ENCODE measurements at regions not wholly inside any gene's neighbourhood (a gene's known extent, or its start where the extent isn't known, plus 50 kb on each side); places are given as distances from the start of the nearest gene placed in this dataset.

DNA sequence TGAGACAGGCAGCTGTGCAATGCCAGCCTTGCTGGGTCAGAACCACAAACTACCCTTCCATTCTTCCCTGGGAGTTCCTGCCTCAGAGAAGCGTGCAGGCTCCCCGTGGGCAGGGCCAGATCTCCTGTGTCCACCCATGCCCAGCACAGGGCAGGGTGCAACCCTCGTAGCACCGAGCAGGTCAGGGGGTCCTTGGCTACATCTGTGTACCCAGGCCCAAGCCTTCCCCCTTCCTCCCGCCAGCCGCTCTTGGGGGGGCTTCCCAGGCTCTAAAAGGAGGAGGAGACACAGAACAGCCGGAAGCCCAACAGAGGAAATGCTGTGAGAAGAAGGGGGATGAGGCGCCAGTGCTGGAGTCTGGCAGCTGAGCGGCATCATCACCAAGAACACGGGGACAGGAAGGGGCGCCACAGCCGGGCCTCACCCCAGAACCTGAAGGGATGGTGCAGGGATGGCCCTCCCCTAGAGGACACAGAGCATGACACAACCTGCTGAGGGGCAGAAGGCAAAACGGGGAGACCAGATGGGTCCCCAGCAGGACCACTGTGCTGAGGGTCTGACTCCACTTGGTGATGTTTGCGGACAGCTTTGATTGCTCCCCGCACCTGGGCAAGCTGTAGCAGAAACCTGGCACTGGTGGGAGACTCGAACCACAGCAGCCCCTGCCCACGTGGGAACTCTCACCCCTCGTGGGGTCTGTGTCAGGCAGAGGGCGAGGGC is 233.2 kb downstream of the NPHP4 start:
- Mint-ChIP-seq H3K9me3 (peaks cover 33% of the 10 kb centered on the region), H3K36me3 (peaks cover 20% of the 10 kb centered on the region), H3K27ac (no peak overlapping the region), H3K4me3 (no peak overlapping the region), H3K27me3 (ENCODE audit: low read depth) (peaks cover 6% of the 10 kb centered on the region; the same call in 1 of the 2 replicates), H3K4me1 (peaks cover 10% of the 10 kb centered on the region)
- DNase-seq (ENCODE audit: low spot score) (no peak), ATAC-seq (no peak)
- POLR2A ChIA-PET: no interaction called here
- CTCF ChIA-PET: interaction anchor here (0.8 kb wide), 1 partner anchor 72 kb away, joined by 3 read pairs; no protein-coding TSS in a partner anchor
- TF ChIP-seq, protein P1, sequence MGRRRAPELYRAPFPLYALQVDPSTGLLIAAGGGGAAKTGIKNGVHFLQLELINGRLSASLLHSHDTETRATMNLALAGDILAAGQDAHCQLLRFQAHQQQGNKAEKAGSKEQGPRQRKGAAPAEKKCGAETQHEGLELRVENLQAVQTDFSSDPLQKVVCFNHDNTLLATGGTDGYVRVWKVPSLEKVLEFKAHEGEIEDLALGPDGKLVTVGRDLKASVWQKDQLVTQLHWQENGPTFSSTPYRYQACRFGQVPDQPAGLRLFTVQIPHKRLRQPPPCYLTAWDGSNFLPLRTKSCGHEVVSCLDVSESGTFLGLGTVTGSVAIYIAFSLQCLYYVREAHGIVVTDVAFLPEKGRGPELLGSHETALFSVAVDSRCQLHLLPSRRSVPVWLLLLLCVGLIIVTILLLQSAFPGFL (CRISPR knock-in tag; IDR thresholded peaks at IDR 0.05; ENCODE audit: borderline replicate concordance): no peak
- no peak for TF ChIP-seq ZNF317 (CRISPR knock-in tag; IDR thresholded peaks at IDR 0.05; ENCODE audit: borderline replicate concordance, low read depth)
- no peak for TF ChIP-seq ETV6 (CRISPR knock-in tag; IDR thresholded peaks at IDR 0.05)
- TF ChIP-seq NFE2L1 (CRISPR knock-in tag; IDR thresholded peaks at IDR 0.05): no peak
- TF ChIP-seq, protein P2, sequence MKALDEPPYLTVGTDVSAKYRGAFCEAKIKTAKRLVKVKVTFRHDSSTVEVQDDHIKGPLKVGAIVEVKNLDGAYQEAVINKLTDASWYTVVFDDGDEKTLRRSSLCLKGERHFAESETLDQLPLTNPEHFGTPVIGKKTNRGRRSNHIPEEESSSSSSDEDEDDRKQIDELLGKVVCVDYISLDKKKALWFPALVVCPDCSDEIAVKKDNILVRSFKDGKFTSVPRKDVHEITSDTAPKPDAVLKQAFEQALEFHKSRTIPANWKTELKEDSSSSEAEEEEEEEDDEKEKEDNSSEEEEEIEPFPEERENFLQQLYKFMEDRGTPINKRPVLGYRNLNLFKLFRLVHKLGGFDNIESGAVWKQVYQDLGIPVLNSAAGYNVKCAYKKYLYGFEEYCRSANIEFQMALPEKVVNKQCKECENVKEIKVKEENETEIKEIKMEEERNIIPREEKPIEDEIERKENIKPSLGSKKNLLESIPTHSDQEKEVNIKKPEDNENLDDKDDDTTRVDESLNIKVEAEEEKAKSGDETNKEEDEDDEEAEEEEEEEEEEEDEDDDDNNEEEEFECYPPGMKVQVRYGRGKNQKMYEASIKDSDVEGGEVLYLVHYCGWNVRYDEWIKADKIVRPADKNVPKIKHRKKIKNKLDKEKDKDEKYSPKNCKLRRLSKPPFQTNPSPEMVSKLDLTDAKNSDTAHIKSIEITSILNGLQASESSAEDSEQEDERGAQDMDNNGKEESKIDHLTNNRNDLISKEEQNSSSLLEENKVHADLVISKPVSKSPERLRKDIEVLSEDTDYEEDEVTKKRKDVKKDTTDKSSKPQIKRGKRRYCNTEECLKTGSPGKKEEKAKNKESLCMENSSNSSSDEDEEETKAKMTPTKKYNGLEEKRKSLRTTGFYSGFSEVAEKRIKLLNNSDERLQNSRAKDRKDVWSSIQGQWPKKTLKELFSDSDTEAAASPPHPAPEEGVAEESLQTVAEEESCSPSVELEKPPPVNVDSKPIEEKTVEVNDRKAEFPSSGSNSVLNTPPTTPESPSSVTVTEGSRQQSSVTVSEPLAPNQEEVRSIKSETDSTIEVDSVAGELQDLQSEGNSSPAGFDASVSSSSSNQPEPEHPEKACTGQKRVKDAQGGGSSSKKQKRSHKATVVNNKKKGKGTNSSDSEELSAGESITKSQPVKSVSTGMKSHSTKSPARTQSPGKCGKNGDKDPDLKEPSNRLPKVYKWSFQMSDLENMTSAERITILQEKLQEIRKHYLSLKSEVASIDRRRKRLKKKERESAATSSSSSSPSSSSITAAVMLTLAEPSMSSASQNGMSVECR (CRISPR knock-in tag; IDR thresholded peaks at IDR 0.05; ENCODE audit: borderline replicate concordance): no peak
- TF ChIP-seq, protein P3, sequence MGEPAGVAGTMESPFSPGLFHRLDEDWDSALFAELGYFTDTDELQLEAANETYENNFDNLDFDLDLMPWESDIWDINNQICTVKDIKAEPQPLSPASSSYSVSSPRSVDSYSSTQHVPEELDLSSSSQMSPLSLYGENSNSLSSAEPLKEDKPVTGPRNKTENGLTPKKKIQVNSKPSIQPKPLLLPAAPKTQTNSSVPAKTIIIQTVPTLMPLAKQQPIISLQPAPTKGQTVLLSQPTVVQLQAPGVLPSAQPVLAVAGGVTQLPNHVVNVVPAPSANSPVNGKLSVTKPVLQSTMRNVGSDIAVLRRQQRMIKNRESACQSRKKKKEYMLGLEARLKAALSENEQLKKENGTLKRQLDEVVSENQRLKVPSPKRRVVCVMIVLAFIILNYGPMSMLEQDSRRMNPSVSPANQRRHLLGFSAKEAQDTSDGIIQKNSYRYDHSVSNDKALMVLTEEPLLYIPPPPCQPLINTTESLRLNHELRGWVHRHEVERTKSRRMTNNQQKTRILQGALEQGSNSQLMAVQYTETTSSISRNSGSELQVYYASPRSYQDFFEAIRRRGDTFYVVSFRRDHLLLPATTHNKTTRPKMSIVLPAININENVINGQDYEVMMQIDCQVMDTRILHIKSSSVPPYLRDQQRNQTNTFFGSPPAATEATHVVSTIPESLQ (CRISPR knock-in tag; IDR thresholded peaks at IDR 0.05): no peak
- TF ChIP-seq ZNF232 (CRISPR knock-in tag; IDR thresholded peaks at IDR 0.05): no peak
- no peak for TF ChIP-seq GTF2I (CRISPR knock-in tag; conservative IDR thresholded peaks at IDR 0.05)
- TF ChIP-seq, protein P4, sequence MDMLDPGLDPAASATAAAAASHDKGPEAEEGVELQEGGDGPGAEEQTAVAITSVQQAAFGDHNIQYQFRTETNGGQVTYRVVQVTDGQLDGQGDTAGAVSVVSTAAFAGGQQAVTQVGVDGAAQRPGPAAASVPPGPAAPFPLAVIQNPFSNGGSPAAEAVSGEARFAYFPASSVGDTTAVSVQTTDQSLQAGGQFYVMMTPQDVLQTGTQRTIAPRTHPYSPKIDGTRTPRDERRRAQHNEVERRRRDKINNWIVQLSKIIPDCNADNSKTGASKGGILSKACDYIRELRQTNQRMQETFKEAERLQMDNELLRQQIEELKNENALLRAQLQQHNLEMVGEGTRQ (CRISPR knock-in tag; IDR thresholded peaks at IDR 0.05): no peak
- no peak for TF ChIP-seq GABPB1 (CRISPR knock-in tag; IDR thresholded peaks at IDR 0.05)
- TF ChIP-seq, protein P5, sequence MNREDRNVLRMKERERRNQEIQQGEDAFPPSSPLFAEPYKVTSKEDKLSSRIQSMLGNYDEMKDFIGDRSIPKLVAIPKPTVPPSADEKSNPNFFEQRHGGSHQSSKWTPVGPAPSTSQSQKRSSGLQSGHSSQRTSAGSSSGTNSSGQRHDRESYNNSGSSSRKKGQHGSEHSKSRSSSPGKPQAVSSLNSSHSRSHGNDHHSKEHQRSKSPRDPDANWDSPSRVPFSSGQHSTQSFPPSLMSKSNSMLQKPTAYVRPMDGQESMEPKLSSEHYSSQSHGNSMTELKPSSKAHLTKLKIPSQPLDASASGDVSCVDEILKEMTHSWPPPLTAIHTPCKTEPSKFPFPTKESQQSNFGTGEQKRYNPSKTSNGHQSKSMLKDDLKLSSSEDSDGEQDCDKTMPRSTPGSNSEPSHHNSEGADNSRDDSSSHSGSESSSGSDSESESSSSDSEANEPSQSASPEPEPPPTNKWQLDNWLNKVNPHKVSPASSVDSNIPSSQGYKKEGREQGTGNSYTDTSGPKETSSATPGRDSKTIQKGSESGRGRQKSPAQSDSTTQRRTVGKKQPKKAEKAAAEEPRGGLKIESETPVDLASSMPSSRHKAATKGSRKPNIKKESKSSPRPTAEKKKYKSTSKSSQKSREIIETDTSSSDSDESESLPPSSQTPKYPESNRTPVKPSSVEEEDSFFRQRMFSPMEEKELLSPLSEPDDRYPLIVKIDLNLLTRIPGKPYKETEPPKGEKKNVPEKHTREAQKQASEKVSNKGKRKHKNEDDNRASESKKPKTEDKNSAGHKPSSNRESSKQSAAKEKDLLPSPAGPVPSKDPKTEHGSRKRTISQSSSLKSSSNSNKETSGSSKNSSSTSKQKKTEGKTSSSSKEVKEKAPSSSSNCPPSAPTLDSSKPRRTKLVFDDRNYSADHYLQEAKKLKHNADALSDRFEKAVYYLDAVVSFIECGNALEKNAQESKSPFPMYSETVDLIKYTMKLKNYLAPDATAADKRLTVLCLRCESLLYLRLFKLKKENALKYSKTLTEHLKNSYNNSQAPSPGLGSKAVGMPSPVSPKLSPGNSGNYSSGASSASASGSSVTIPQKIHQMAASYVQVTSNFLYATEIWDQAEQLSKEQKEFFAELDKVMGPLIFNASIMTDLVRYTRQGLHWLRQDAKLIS (CRISPR knock-in tag; IDR thresholded peaks at IDR 0.05; ENCODE audit: borderline replicate concordance): no peak
- TF ChIP-seq ZNF219 (CRISPR knock-in tag; IDR thresholded peaks at IDR 0.05; ENCODE audit: borderline replicate concordance): no peak
- TF ChIP-seq NR3C1 (CRISPR knock-in tag; conservative IDR thresholded peaks at IDR 0.05; ENCODE audit: low read depth): no peak
- no peak for TF ChIP-seq ZNF121 (CRISPR knock-in tag; IDR thresholded peaks at IDR 0.05)
- TF ChIP-seq MXD4 (CRISPR knock-in tag; IDR thresholded peaks at IDR 0.05; ENCODE audit: borderline replicate concordance): no peak
- TF ChIP-seq, protein P6, sequence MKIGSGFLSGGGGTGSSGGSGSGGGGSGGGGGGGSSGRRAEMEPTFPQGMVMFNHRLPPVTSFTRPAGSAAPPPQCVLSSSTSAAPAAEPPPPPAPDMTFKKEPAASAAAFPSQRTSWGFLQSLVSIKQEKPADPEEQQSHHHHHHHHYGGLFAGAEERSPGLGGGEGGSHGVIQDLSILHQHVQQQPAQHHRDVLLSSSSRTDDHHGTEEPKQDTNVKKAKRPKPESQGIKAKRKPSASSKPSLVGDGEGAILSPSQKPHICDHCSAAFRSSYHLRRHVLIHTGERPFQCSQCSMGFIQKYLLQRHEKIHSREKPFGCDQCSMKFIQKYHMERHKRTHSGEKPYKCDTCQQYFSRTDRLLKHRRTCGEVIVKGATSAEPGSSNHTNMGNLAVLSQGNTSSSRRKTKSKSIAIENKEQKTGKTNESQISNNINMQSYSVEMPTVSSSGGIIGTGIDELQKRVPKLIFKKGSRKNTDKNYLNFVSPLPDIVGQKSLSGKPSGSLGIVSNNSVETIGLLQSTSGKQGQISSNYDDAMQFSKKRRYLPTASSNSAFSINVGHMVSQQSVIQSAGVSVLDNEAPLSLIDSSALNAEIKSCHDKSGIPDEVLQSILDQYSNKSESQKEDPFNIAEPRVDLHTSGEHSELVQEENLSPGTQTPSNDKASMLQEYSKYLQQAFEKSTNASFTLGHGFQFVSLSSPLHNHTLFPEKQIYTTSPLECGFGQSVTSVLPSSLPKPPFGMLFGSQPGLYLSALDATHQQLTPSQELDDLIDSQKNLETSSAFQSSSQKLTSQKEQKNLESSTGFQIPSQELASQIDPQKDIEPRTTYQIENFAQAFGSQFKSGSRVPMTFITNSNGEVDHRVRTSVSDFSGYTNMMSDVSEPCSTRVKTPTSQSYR (CRISPR knock-in tag; IDR thresholded peaks at IDR 0.05): no peak
- TF ChIP-seq, protein P7, sequence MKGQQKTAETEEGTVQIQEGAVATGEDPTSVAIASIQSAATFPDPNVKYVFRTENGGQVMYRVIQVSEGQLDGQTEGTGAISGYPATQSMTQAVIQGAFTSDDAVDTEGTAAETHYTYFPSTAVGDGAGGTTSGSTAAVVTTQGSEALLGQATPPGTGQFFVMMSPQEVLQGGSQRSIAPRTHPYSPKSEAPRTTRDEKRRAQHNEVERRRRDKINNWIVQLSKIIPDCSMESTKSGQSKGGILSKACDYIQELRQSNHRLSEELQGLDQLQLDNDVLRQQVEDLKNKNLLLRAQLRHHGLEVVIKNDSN (CRISPR knock-in tag; IDR thresholded peaks at IDR 0.05): no peak
- no peak for TF ChIP-seq JAZF1 (CRISPR knock-in tag; IDR thresholded peaks at IDR 0.05)
- TF ChIP-seq, protein P8, sequence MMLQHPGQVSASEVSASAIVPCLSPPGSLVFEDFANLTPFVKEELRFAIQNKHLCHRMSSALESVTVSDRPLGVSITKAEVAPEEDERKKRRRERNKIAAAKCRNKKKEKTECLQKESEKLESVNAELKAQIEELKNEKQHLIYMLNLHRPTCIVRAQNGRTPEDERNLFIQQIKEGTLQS (CRISPR knock-in tag; conservative IDR thresholded peaks at IDR 0.05): no peak

Measured in WTC11 (cell line).